HG02981 (cell line): ENCODE measurements at regions not wholly inside any gene's neighbourhood (a gene's known extent, or its start where the extent isn't known, plus 50 kb on each side); places are given as distances from the start of the nearest gene placed in this dataset.
"Not testable (repeated sequence)": the region's sequence is repeated elsewhere in the genome, so short reads cannot be mapped to it uniquely, and the experiment has no call there.

Experiments used
- ATAC-seq: cut with Tn5 transposase; IDR thresholded peaks from one replicate; pipeline ENCODE4 v1.9.1; 2021; ENCODE audit warnings: mild to moderate bottlenecking, moderate library complexity; ENCODE audit not compliant: unreplicated experiment

GRCh38 chr11:80745416-80745815, 1304.6 kb upstream of the TENM4 start:
- no peak for ATAC-seq

GRCh38 chr11:80733790-80734189, 1293.0 kb upstream of the TENM4 start:
- ATAC-seq: no peak

- ATAC-seq: no peak
Measured at GRCh38 chr11:80733361-80733760, 1292.5 kb upstream of the TENM4 start.

GRCh38 chr11:80727315-80727714, 1286.5 kb upstream of the TENM4 start:
- ATAC-seq: peak; percentile 86

GRCh38 chr11:80726236-80726635, 1285.4 kb upstream of the TENM4 start:
- no peak for ATAC-seq

- ATAC-seq: no peak
Measured at GRCh38 chr11:80724366-80724765, 1283.5 kb upstream of the TENM4 start.

GRCh38 chr11:80722629-80723028, 1281.8 kb upstream of the TENM4 start:
- no peak for ATAC-seq

- no peak for ATAC-seq
Measured at GRCh38 chr11:80720295-80720694, 1279.5 kb upstream of the TENM4 start.

GRCh38 chr11:80719292-80719646, 1278.4 kb upstream of the TENM4 start:
- no peak for ATAC-seq

GRCh38 chr11:80718611-80719291, 1277.9 kb upstream of the TENM4 start:
- ATAC-seq: no peak

GRCh38 chr11:80702264-80702663, 1261.4 kb upstream of the TENM4 start:
- ATAC-seq: no peak

GRCh38 chr11:80700386-80700785, 1259.6 kb upstream of the TENM4 start:
- no peak for ATAC-seq

GRCh38 chr11:80699406-80700177, 1258.8 kb upstream of the TENM4 start:
- not testable (repeated sequence) for ATAC-seq

GRCh38 chr11:80698637-80699036, 1257.8 kb upstream of the TENM4 start:
- no peak for ATAC-seq

- ATAC-seq: no peak
Measured at GRCh38 chr11:80694385-80694784, 1253.6 kb upstream of the TENM4 start.

GRCh38 chr11:80687941-80688340, 1247.1 kb upstream of the TENM4 start:
- no peak for ATAC-seq

GRCh38 chr11:80686889-80687288, 1246.1 kb upstream of the TENM4 start:
- no peak for ATAC-seq

GRCh38 chr11:80673566-80673965, 1232.7 kb upstream of the TENM4 start:
- ATAC-seq: no peak

- ATAC-seq: no peak
Measured at GRCh38 chr11:80669620-80670019, 1228.8 kb upstream of the TENM4 start.

- no peak for ATAC-seq
Measured at GRCh38 chr11:80668039-80668438, 1227.2 kb upstream of the TENM4 start.

GRCh38 chr11:80655834-80656233, 1215.0 kb upstream of the TENM4 start:
- ATAC-seq: no peak

GRCh38 chr11:80650966-80651365, 1210.1 kb upstream of the TENM4 start:
- ATAC-seq: no peak

- ATAC-seq: no peak
Measured at GRCh38 chr11:80649186-80649585, 1208.4 kb upstream of the TENM4 start.
